Stimulated activated naive CD8-positive, alpha-beta T cell treated with anti-CD3 and anti-CD28 coated beads, Interleukin-15, amount 100 ng/mL, for 72 hours (primary cell): ENCODE measurements at regions not wholly inside any gene's neighbourhood (a gene's known extent, or its start where the extent isn't known, plus 50 kb on each side); places are given as distances from the start of the nearest gene placed in this dataset.
"Not testable (repeated sequence)": the region's sequence is repeated elsewhere in the genome, so short reads cannot be mapped to it uniquely, and the experiment has no call there.

Experiments
- ATAC-seq: fragments of 150-1000 bp; cut with Tn5 transposase; 2 replicates; pipeline ENCODE4 v1.10.0; 2021; ENCODE audit warnings: mild to moderate bottlenecking, moderate library complexity
- DNase-seq, 2 donors: peaks; one replicate each; pipeline ENCODE4 v3.0.0; 2021 to 2022
- H3K27ac Mint-ChIP-seq, 2 donors: one replicate each; pipeline ENCODE4 v1.8.0; 2022; ENCODE audit warnings: mild to moderate bottlenecking in 2 of 2, mixed read lengths in 2 of 2, moderate library complexity in 2 of 2
- H3K27me3 Mint-ChIP-seq: one replicate; pipeline ENCODE4 v1.8.0; 2022; ENCODE audit warnings: mixed read lengths
- H3K4me1 Mint-ChIP-seq: one replicate; pipeline ENCODE4 v1.8.0; 2022; ENCODE audit warnings: mild to moderate bottlenecking, mixed read lengths
- H3K4me3 Mint-ChIP-seq, 2 donors: one replicate each; pipeline ENCODE4 v1.8.0; 2022; ENCODE audit warnings: mild to moderate bottlenecking in 2 of 2, mixed read lengths in 2 of 2, moderate library complexity in 1 of 2
- H3K9me3 Mint-ChIP-seq, 2 donors: one replicate each; pipeline ENCODE4 v1.8.0; 2022; ENCODE audit warnings: mixed read lengths in 2 of 2

DNA sequence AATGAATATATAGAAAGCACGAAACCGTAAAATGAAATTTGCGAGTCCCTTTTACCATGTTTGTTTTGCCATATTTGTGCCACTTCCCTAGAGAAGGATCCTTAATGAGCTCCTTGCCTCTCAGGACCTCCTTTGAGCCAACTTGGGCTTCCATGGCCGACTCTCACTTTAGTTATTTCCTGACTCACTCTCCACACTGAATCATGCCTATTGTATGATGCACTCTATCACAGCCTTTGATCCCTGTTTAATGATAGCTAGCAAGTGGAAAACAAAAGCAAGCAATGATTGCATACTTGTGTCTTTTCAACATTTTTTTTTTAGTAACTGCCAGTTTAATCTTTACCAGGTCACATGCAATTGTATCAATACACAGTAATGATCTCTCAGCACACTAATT lies 153.2 kb downstream of the CCER1 start:
- DNase-seq (no peak), ATAC-seq (no peak)
- no peak overlapping the region for H3K27ac Mint-ChIP-seq
- H3K4me1 Mint-ChIP-seq: no peaks in the 10 kb centered on the region
- no peaks in the 10 kb centered on the region for H3K27me3 Mint-ChIP-seq
- H3K4me3 Mint-ChIP-seq: no peak overlapping the region
- no peaks in the 10 kb centered on the region for H3K9me3 Mint-ChIP-seq

DNA sequence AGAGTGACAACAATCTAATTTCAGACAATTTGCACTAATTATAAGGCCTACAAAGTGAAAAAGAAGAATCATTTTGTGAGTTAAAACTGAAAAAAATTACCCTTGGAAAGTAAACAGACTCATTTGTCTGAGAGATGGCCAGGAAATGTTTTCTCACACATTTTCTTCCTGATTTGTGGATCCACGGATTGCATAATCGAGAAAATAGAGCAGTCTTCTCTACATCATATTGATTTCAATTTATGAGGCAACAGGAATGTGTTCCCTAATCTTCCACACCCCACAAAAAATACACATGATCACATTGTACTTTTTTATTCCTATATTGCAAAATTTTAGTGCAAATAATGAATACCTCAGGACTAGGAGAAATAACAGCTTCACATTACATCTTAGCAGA lies 160.8 kb downstream of the CCER1 start:
- H3K27me3 Mint-ChIP-seq: no peaks in the 10 kb centered on the region
- ATAC-seq: no peak
- H3K4me1 Mint-ChIP-seq: no peaks in the 10 kb centered on the region
- DNase-seq: no peak
- H3K9me3 Mint-ChIP-seq: no peaks in the 10 kb centered on the region
- H3K4me3 Mint-ChIP-seq: no peak overlapping the region
- H3K27ac Mint-ChIP-seq: no peak overlapping the region

DNA sequence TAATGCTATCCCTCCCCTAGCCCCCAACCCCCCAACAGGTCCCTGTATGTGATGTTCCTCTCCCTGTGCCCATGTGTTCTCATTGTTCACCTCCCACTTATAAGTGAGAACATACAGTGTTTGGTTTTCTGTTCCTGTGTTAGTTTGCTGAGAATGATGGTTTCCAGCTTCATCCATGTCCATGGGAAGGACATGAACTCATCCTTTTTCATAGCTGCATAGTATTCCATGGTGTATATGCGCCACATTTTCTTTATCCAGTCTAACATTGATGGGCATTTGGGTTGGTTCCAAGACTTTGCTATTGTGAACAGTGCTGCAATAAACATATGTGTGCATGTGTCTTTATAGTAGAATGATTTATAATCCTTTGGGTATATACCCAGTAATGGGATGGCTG lies 162.3 kb downstream of the CCER1 start:
- H3K9me3 Mint-ChIP-seq, H3K27me3 Mint-ChIP-seq, H3K4me1 Mint-ChIP-seq, H3K4me3 Mint-ChIP-seq, DNase-seq, ATAC-seq, H3K27ac Mint-ChIP-seq: not testable (repeated sequence)

DNA sequence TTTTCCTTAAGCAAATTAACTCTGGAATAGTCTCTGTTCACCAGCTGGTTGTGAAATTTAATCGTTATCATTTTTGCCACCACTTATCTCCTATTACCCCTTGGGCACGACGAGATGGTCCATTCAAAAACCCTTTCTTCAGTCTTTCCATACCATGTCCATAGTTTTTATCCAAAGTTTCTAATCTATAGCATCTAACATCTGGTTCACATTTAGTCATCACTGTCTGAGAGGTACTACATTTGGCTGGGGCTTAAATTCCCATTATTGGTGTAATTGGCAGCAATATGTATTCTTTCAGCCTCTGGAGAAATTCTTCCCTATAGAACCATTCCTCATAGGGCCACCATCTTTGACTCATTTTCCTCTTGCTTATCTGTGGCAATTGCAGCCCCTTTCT lies 163.5 kb downstream of the CCER1 start:
- no peaks in the 10 kb centered on the region for H3K9me3 Mint-ChIP-seq
- ATAC-seq: no peak
- H3K4me1 Mint-ChIP-seq: no peaks in the 10 kb centered on the region
- H3K4me3 Mint-ChIP-seq: no peak overlapping the region
- no peak overlapping the region for H3K27ac Mint-ChIP-seq
- no peaks in the 10 kb centered on the region for H3K27me3 Mint-ChIP-seq
- no peak for DNase-seq

DNA sequence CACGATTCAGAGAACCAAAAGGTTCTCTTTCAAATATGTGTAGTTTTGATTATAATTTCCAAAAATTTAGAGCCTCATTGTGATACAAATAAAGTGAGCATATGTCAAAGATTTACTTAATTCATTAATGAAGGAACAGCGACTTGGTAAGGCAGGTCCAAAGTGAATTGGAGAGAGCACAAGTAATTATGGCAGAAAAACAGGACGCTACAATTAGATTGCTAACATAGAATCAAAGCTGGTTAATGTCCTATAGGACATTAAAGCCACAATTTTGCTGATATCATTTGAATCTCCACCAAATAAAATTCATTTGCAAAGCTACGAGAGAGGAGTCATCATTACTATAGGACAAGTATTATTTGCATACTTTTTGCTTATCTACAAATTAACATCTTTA lies 164.2 kb downstream of the CCER1 start:
- no peak overlapping the region for H3K27ac Mint-ChIP-seq
- no peaks in the 10 kb centered on the region for H3K9me3 Mint-ChIP-seq
- DNase-seq (no peak), ATAC-seq (no peak)
- no peaks in the 10 kb centered on the region for H3K27me3 Mint-ChIP-seq
- no peaks in the 10 kb centered on the region for H3K4me1 Mint-ChIP-seq
- no peak overlapping the region for H3K4me3 Mint-ChIP-seq

DNA sequence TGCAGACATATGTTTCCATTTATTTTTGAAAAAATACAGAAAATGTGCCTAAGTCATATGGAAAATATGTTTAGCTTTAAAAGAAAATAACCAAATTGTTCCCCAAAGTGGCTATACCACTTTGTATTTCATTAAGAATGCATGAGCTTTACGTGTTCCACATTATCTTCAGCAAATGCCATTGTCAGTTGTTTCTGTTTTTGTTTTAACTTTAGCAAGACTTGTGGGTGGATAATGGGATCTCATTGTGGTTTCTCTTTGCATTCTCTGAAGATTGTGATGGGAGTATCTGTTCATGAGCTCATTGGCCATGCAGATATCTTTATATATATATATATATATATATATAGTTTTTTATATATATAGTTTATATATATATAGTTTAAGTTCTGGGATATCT lies 181.5 kb downstream of the CCER1 start:
- no peak for ATAC-seq
- no peaks in the 10 kb centered on the region for H3K4me1 Mint-ChIP-seq
- peaks cover 0 to 8% of the 10 kb centered on the region in 2 donors for H3K9me3 Mint-ChIP-seq
- H3K27me3 Mint-ChIP-seq: no peaks in the 10 kb centered on the region
- H3K27ac Mint-ChIP-seq: no peak overlapping the region
- H3K4me3 Mint-ChIP-seq: no peak overlapping the region
- no peak for DNase-seq

DNA sequence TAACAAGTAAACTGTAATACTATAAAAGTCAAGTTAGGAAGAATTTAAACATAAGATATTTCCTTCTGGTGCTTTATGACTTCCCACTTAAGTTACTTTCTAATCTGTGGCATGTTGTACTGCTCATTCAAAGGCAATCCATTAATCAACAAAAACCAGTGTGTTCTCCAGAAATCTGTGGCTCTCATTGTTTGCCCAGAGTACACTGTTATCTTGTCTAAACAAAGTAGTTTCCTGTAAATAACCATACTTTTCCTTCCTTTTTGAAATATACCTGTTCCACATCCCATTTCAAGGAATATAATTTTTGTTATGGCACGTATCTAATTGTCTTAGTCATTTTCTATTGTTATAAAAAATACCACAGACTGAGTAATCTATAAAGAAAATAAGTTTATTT lies 184.1 kb downstream of the CCER1 start:
- Mint-ChIP-seq H3K9me3 (no peaks in the 10 kb centered on the region), H3K27ac (no peak overlapping the region), H3K4me1 (no peaks in the 10 kb centered on the region), H3K4me3 (no peak overlapping the region), H3K27me3 (no peaks in the 10 kb centered on the region)
- ATAC-seq: no peak
- no peak for DNase-seq

DNA sequence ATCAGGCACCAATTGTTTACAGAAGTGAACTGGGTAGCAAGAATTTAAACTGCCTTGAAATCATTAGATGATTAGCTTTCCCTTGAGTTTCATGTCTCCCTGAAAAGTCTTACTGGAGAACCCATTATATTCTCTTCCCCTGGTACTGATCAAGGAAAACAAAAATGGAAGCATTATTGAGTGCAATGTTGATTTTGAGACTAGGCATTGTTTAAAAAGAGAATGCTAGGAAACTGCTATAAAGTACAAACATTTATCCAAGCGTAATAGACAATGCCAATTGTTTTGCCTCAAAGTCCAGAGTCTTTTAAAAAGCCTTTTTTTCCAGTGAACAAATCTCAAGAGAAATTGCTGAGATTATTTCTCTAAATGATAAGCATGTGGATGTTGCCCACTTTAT lies 197.0 kb downstream of the CCER1 start:
- Mint-ChIP-seq H3K4me1 (no peaks in the 10 kb centered on the region), H3K27me3 (no peaks in the 10 kb centered on the region), H3K4me3 (no peak overlapping the region), H3K27ac (no peak overlapping the region), H3K9me3 (peaks cover 0 to 5% of the 10 kb centered on the region in 2 donors)
- DNase-seq (no peak), ATAC-seq (no peak)

DNA sequence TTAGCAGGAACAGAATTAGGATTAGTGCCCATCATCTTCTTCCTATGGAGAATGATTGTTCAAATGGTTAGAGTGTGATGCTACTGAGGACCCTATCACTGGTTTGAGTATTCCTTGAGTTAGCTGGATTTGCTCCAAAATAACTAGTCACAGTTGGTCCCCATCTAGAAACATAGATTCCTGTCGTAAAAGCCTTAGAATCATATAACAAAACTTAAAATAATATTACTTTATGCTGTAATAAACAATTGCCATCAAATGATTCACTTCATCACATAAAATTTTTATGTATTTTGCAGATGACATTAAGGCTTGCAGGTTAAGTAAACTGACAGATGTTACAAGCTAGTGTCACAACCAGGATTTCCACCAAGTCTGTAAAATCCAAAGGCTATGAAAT lies 209.8 kb downstream of the CCER1 start:
- Mint-ChIP-seq H3K4me3 (no peak overlapping the region), H3K27me3 (no peaks in the 10 kb centered on the region), H3K27ac (no peak overlapping the region), H3K9me3 (peaks cover 8 to 12% of the 10 kb centered on the region in 2 donors), H3K4me1 (no peaks in the 10 kb centered on the region)
- DNase-seq (no peak), ATAC-seq (no peak)

DNA sequence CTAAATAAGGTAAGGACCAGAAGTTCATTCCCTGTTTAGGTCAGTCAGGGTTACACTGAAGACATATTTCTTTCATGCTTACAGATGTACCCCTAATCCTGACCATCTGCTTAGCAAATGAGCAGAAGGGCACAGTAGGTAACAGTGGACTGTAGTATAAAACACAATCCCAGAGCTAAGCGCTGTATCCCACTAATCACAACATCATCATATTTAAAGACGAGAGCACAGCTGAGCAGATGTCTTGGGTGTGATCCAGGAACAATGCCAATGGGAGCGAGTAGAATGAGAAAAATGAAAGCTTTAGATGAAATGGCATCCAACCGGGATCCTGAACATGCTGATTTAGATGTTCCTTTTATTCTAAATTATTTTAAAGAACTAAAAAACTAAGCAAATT lies 213.4 kb downstream of the CCER1 start:
- ATAC-seq (no peak), DNase-seq (no peak)
- no peaks in the 10 kb centered on the region for H3K4me1 Mint-ChIP-seq
- no peak overlapping the region for H3K4me3 Mint-ChIP-seq
- H3K27me3 Mint-ChIP-seq: no peaks in the 10 kb centered on the region
- peaks cover 11 to 14% of the 10 kb centered on the region in 2 donors for H3K9me3 Mint-ChIP-seq
- H3K27ac Mint-ChIP-seq: no peak overlapping the region

DNA sequence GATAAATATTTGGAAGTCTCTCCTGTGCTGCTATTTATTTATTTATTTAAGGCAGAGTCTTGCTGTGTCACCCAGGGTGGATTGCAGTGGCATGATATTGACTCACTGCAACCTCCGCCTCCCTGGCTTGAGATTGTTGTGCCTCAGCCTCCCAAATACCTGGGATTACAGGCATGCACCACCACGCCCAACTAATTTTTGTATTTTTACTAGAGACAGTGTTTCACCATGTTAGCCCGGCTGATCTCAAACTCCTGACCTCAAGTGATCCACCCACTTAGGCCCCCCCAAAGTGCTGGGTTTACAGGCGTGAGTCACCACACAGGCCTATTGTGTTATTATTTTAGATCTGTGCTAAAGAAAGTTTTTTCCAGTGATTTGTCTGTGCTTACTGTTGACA lies 225.2 kb downstream of the CCER1 start:
- DNase-seq (no peak), ATAC-seq (no peak)
- Mint-ChIP-seq H3K4me3 (no peak overlapping the region), H3K9me3 (no peaks in the 10 kb centered on the region), H3K27me3 (no peaks in the 10 kb centered on the region), H3K4me1 (no peaks in the 10 kb centered on the region), H3K27ac (no peak overlapping the region)

DNA sequence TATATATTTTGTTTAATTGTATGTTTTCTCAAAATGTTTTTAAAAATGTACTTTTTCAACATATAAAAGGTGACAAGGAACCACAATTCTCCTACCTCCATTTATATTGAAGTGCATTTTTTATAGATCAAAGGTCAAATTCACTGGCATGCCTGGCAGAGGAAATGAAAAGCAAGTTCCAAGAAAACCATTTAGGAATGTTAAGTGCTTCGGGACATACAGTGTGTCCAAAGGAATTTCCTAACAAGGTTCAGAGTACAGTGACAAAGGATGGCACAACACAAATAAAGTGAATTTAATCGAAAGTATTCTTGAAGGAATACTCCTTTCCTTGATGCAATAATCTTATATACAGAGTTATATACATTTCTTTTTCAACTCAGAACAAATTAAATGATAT lies 242.3 kb downstream of the CCER1 start:
- Mint-ChIP-seq H3K27me3 (no peaks in the 10 kb centered on the region), H3K9me3 (no peaks in the 10 kb centered on the region), H3K27ac (no peak overlapping the region), H3K4me3 (no peak overlapping the region), H3K4me1 (no peaks in the 10 kb centered on the region)
- ATAC-seq: no peak
- no peak for DNase-seq

DNA sequence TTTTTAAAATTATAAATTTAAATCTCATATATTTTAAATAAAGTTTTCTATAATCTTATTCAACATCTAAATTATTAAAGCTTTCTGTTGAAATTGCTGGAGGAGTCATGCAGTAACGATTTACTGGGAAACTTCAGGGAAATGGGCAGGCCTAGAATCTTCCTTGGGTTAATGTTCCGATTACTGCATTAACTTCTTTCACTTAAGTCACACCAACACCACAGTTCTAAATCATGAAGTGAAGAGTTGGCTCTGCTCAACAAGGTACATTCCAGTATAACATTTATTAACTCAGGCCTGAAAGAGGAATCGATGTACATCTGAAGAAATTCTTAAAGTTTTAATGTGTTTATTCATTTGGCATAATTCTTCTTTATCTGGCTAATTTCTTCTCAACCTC lies 244.3 kb downstream of the CCER1 start:
- ATAC-seq: no peak
- Mint-ChIP-seq H3K27ac (no peak overlapping the region), H3K4me3 (no peak overlapping the region), H3K4me1 (no peaks in the 10 kb centered on the region), H3K27me3 (no peaks in the 10 kb centered on the region), H3K9me3 (no peaks in the 10 kb centered on the region)
- DNase-seq: no peak

DNA sequence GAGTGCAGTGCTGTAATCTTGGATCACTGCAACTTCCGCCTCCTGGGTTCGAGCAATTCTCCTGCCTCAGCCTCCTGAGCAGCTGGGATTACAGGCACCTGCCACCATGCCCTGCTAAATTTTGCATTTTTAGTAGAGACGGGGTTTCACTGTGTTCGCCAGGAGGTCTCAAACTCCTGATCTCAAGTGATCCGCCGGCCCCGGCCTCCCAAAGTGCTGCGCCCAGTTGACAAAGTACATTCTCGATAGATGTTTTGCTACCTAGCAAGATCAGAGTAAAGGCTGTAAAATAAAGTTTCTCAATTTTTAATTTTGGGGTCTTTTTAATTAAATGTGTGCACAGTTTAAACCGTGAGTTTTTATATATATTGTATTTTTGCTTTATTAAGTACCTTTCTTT lies 248.9 kb downstream of the CCER1 start:
- Mint-ChIP-seq H3K4me1 (no peaks in the 10 kb centered on the region), H3K27ac (no peak overlapping the region), H3K27me3 (no peaks in the 10 kb centered on the region), H3K9me3 (no peaks in the 10 kb centered on the region), H3K4me3 (no peak overlapping the region)
- DNase-seq: no peak
- no peak for ATAC-seq

DNA sequence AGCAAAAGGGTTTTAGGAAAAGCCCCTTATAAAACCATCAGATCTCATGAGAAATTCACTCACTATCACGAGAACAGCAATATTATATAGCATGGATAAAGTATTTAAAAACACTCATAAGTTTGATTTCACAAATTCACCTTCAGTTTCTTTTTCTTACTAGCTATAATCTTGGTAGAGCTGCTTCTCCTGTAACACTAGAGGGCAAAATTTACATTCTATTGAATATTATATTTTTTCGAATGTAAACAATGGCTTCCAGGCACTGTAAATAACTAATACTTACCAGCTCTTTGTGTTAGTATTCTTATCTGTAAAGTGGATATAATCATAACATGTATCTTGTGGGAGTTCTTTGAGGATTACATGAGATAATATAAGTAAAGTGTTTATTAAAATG lies 259.6 kb downstream of the CCER1 start:
- no peak overlapping the region for H3K4me3 Mint-ChIP-seq
- no peak overlapping the region for H3K27ac Mint-ChIP-seq
- H3K27me3 Mint-ChIP-seq: no peaks in the 10 kb centered on the region
- no peaks in the 10 kb centered on the region for H3K4me1 Mint-ChIP-seq
- DNase-seq (no peak), ATAC-seq (no peak)
- H3K9me3 Mint-ChIP-seq: no peaks in the 10 kb centered on the region

DNA sequence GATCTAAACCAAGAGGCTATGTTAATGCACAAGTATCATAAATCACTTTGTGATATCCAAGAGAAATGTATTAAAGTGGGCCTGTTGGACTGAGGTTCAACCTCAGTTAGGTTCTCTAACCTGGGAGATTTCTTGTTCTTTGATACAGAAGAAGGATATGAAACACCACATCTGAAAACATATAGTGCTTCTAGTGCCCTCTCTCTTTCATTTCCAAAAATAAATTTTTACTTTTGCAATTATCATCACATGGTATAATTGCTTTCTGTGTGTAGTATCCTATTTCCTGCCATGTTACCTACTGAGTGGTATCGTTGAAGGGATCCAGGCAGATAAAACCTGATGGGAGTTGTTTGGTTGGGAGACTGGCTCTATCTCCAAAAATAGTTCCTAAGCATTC lies 264.9 kb downstream of the CCER1 start:
- H3K9me3 Mint-ChIP-seq: peaks cover 0 to 6% of the 10 kb centered on the region in 2 donors
- no peak for DNase-seq

DNA sequence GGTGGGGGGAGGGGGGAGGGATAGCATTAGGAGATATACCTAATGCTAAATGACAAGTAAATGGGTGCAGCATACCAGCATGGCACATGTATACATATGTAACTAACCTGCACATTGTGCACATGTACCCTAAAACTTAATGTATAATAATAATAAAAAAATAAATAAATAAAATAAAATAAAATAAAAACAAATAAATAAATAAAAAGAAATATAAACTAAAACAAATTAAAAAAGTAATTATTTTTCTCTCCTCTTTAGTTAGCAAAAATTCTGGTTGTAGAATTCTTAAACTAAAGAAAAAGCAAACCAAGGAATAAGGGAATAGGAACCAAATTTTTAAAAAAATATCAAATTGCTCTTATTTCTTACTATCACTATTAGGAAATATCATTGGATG lies 267.3 kb downstream of the CCER1 start:
- not testable (repeated sequence) for H3K9me3 Mint-ChIP-seq, H3K27me3 Mint-ChIP-seq, ATAC-seq, H3K27ac Mint-ChIP-seq, DNase-seq, H3K4me3 Mint-ChIP-seq, H3K4me1 Mint-ChIP-seq

More for the DNA sequence above, 264.9 kb downstream of the CCER1 start:
- H3K27ac Mint-ChIP-seq: no peak overlapping the region
- ATAC-seq: no peak
- H3K27me3 Mint-ChIP-seq: no peaks in the 10 kb centered on the region
- H3K4me1 Mint-ChIP-seq: no peaks in the 10 kb centered on the region
- H3K4me3 Mint-ChIP-seq: no peak overlapping the region

DNA sequence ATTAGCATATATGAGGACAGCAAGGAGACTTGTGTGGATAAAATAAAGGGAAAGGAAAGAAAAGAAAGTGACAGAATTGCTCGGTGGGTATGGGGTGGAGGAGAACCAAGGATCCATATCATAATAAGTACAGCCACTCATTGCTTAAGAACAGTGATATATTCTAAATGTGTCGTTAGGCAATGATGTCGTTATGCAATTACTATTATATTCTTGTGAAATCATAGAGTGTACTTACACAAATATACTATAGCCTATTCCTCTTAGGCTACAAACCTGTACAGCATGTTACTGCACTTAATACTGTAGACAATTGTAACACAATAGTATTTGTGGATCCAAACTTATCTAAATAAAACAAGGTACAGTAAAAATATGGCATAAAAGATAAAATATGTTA lies 271.1 kb downstream of the CCER1 start:
- no peak for DNase-seq
- no peaks in the 10 kb centered on the region for H3K4me1 Mint-ChIP-seq
- no peak overlapping the region for H3K27ac Mint-ChIP-seq
- H3K27me3 Mint-ChIP-seq: no peaks in the 10 kb centered on the region
- no peak overlapping the region for H3K4me3 Mint-ChIP-seq
- H3K9me3 Mint-ChIP-seq: peaks cover 0 to 6% of the 10 kb centered on the region in 2 donors
- ATAC-seq: no peak
